Neural cell (in vitro differentiated cells): ENCODE measurements at regions not wholly inside any gene's neighbourhood (a gene's known extent, or its start where the extent isn't known, plus 50 kb on each side); places are given as distances from the start of the nearest gene placed in this dataset.

Source experiments
- H2AFZ ChIP-seq: fragments of 200-600, 300-800 bp; sonication (generic), shearing (Covaris generic); 2 replicates; pipeline ENCODE4 v1.6.0; 2014; ENCODE audit warnings: low read depth, mild to moderate bottlenecking, antibody characterized with exemption, low read length, moderate library complexity
- H3F3A ChIP-seq: fragments of 200-600 bp; shearing (Covaris generic); 2 replicates; pipeline ENCODE4 v1.6.1; 2016; ENCODE audit warnings: mild to moderate bottlenecking, moderate library complexity, mixed read lengths, antibody characterized with exemption, low read length; ENCODE audit not compliant: insufficient read depth, poor library complexity, severe bottlenecking
- H3K27ac ChIP-seq: fragments of 200-600, 300-800 bp; sonication (generic), shearing (Covaris generic); 2 replicates; pipeline ENCODE4 v1.5.1; 2014; ENCODE audit warnings: mild to moderate bottlenecking, low read length, moderate library complexity
- H3K27me3 ChIP-seq: fragments of 300-800, 200-600 bp; sonication (generic), shearing (Covaris generic); 2 replicates; pipeline ENCODE4 v1.6.0; 2014; ENCODE audit warnings: mild to moderate bottlenecking, low read depth, low read length, moderate library complexity; ENCODE audit not compliant: insufficient read depth
- H3K36me3 ChIP-seq: fragments of 300-800, 200-600 bp; sonication (generic), shearing (Covaris generic); 2 replicates; pipeline ENCODE4 v1.5.1; 2014; ENCODE audit warnings: mild to moderate bottlenecking, antibody characterized with exemption, low read length, moderate library complexity; ENCODE audit not compliant: insufficient read depth
- H3K4me2 ChIP-seq: fragments of 300-800, 200-600 bp; sonication (generic), shearing (Covaris generic); 2 replicates; pipeline ENCODE4 v1.6.0; 2014; ENCODE audit warnings: mild to moderate bottlenecking, low read length
- H3K4me3 ChIP-seq: fragments of 300-800, 200-600 bp; sonication (generic), shearing (Covaris generic); 2 replicates; pipeline ENCODE4 v1.5.1; 2014; ENCODE audit warnings: mild to moderate bottlenecking, low read length, moderate library complexity
- H3K79me2 ChIP-seq: fragments of 200-600 bp; shearing (Covaris generic); replicated peaks from 2 replicates; pipeline ENCODE4 v1.6.0; 2014; ENCODE audit warnings: mild to moderate bottlenecking, low read length, moderate library complexity; ENCODE audit not compliant: insufficient read depth
- H3K9ac ChIP-seq: fragments of 300-800, 200-600 bp; sonication (generic), shearing (Covaris generic); 2 replicates; pipeline ENCODE4 v1.6.1; 2016; ENCODE audit warnings: mild to moderate bottlenecking, low read length, mixed read lengths
- H3K9me2 ChIP-seq: fragments of 200-600 bp; shearing (Covaris generic); 2 replicates; pipeline ENCODE4 v1.6.1; 2016; ENCODE audit warnings: mild to moderate bottlenecking, low read length, mixed read lengths; ENCODE audit not compliant: insufficient read depth
- H3K9me3 ChIP-seq: fragments of 200-600, 300-800 bp; sonication (generic), shearing (Covaris generic); 2 replicates; pipeline ENCODE4 v1.6.1; 2016; ENCODE audit warnings: mild to moderate bottlenecking, mixed run types, low read length, moderate library complexity, mixed read lengths
- H4K20me1 ChIP-seq: fragments of 200-600 bp; shearing (Covaris generic); 2 replicates; pipeline ENCODE4 v1.6.1; 2016; ENCODE audit warnings: mild to moderate bottlenecking, mixed run types; ENCODE audit not compliant: insufficient read depth
- EP300 ChIP-seq: fragments of 450-650 bp; conservative IDR thresholded peaks from 2 replicates; pipeline ENCODE4 v1.6.1; 2014; ENCODE audit warnings: antibody characterized with exemption, mild to moderate bottlenecking, moderate library complexity; ENCODE audit not compliant: poor library complexity, severe bottlenecking
- EZH2 ChIP-seq: fragments of 200-600, 300-800 bp; shearing (Covaris generic), sonication (generic); IDR thresholded peaks from 2 replicates; pipeline ENCODE4 v1.6.1; 2014; ENCODE audit warnings: antibody characterized with exemption, low read length, borderline replicate concordance, mild to moderate bottlenecking; ENCODE audit not compliant: insufficient read depth, poor library complexity, severe bottlenecking
- MXI1 ChIP-seq: fragments of 450-650 bp; conservative IDR thresholded peaks from 2 replicates; pipeline ENCODE4 v1.6.1; 2014; ENCODE audit warnings: antibody characterized with exemption, mild to moderate bottlenecking; ENCODE audit not compliant: poor library complexity, severe bottlenecking
- POLR2AphosphoS5 ChIP-seq: IDR thresholded peaks from 2 replicates; pipeline ENCODE4 v1.6.1; 2012
- SMC3 ChIP-seq: fragments of 450-650 bp; conservative IDR thresholded peaks from 2 replicates; pipeline ENCODE4 v1.6.1; 2014; ENCODE audit warnings: antibody characterized with exemption, mild to moderate bottlenecking, moderate library complexity; ENCODE audit not compliant: poor library complexity
- TF ChIP-seq, protein P1 (sequence below): IDR thresholded peaks from 2 replicates; pipeline ENCODE4 v1.6.1; 2012; ENCODE audit warnings: borderline replicate concordance
- TF ChIP-seq, protein P2 (sequence below): fragments of 450-650 bp; IDR thresholded peaks from 2 replicates; pipeline ENCODE4 v1.5.1; 2014; ENCODE audit warnings: antibody characterized with exemption, mild to moderate bottlenecking, moderate library complexity; ENCODE audit not compliant: poor library complexity, severe bottlenecking

DNA sequence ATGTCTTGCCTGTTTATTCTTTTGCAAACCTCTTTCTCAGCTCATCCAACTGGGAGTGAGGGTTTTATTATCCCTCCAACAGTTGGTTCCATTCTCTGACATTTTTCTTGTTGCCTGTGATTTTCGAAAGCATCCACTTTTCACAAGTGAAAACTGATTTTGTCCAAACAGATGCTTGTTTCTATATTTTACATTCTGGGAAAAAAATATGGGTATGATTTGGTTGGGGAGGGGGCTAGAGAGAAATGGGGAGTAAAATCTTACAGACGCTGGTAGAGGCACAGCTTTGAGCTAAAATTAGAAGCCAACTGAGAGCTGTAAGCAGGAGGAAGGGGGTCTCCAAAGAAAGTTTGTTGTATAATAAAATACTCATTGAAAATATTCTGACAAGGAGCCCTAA lies 745.3 kb upstream of the CELF4 start:
- Histone ChIP-seq H3K36me3 (no peaks in the 10 kb centered on the region), H4K20me1 (no peaks in the 10 kb centered on the region), H3K4me3 (no peak overlapping the region), H2AFZ (no peak overlapping the region), H3K9me3 (no peaks in the 10 kb centered on the region), H3K27ac (no peak overlapping the region), H3K27me3 (no peaks in the 10 kb centered on the region), H3F3A (no peaks in the 10 kb centered on the region), H3K79me2 (no peaks in the 10 kb centered on the region), H3K9ac (no peak overlapping the region), H3K4me2 (no peak overlapping the region), H3K9me2 (no peaks in the 10 kb centered on the region)
- TF ChIP-seq, protein P1, sequence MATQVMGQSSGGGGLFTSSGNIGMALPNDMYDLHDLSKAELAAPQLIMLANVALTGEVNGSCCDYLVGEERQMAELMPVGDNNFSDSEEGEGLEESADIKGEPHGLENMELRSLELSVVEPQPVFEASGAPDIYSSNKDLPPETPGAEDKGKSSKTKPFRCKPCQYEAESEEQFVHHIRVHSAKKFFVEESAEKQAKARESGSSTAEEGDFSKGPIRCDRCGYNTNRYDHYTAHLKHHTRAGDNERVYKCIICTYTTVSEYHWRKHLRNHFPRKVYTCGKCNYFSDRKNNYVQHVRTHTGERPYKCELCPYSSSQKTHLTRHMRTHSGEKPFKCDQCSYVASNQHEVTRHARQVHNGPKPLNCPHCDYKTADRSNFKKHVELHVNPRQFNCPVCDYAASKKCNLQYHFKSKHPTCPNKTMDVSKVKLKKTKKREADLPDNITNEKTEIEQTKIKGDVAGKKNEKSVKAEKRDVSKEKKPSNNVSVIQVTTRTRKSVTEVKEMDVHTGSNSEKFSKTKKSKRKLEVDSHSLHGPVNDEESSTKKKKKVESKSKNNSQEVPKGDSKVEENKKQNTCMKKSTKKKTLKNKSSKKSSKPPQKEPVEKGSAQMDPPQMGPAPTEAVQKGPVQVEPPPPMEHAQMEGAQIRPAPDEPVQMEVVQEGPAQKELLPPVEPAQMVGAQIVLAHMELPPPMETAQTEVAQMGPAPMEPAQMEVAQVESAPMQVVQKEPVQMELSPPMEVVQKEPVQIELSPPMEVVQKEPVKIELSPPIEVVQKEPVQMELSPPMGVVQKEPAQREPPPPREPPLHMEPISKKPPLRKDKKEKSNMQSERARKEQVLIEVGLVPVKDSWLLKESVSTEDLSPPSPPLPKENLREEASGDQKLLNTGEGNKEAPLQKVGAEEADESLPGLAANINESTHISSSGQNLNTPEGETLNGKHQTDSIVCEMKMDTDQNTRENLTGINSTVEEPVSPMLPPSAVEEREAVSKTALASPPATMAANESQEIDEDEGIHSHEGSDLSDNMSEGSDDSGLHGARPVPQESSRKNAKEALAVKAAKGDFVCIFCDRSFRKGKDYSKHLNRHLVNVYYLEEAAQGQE, result no peak
- TF ChIP-seq POLR2AphosphoS5 (no peak), MXI1 (no peak), SMC3 (no peak), EZH2 (no peak)
- TF ChIP-seq, protein P2, sequence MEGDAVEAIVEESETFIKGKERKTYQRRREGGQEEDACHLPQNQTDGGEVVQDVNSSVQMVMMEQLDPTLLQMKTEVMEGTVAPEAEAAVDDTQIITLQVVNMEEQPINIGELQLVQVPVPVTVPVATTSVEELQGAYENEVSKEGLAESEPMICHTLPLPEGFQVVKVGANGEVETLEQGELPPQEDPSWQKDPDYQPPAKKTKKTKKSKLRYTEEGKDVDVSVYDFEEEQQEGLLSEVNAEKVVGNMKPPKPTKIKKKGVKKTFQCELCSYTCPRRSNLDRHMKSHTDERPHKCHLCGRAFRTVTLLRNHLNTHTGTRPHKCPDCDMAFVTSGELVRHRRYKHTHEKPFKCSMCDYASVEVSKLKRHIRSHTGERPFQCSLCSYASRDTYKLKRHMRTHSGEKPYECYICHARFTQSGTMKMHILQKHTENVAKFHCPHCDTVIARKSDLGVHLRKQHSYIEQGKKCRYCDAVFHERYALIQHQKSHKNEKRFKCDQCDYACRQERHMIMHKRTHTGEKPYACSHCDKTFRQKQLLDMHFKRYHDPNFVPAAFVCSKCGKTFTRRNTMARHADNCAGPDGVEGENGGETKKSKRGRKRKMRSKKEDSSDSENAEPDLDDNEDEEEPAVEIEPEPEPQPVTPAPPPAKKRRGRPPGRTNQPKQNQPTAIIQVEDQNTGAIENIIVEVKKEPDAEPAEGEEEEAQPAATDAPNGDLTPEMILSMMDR, result no peak

- H3K4me2 ChIP-seq, result no peak overlapping the region
- H3K4me3 ChIP-seq, result no peak overlapping the region
- H4K20me1 ChIP-seq, result no peaks in the 10 kb centered on the region
- H3K79me2 ChIP-seq, result no peaks in the 10 kb centered on the region
- H3K9ac ChIP-seq, result no peak overlapping the region
- H3K9me3 ChIP-seq, result no peaks in the 10 kb centered on the region
- no peaks in the 10 kb centered on the region for H3K9me2 ChIP-seq
- no peak overlapping the region for H3K27ac ChIP-seq
- H2AFZ ChIP-seq, result no peak overlapping the region
- H3K27me3 ChIP-seq, result no peaks in the 10 kb centered on the region
- TF ChIP-seq MXI1 (no peak), EZH2 (no peak), EP300 (no peak)
- TF ChIP-seq, protein P1, result no peak
- TF ChIP-seq, protein P2, result no peak
- H3F3A ChIP-seq, result no peaks in the 10 kb centered on the region
- H3K36me3 ChIP-seq, result no peaks in the 10 kb centered on the region
These were observed 742.3 kb upstream of the CELF4 start for GRCh38 chr18:38307914-38308313.
